Testis (tissue), 2 donors: ENCODE measurements at regions not wholly inside any gene's neighbourhood (a gene's known extent, or its start where the extent isn't known, plus 50 kb on each side); places are given as distances from the start of the nearest gene placed in this dataset.

Experiments
- POLR2A ChIP-seq: fragments of 450-650 bp; IDR thresholded peaks from one replicate; pipeline ENCODE4 v1.6.1; 2017; ENCODE audit warnings: antibody characterized with exemption, mild to moderate bottlenecking, moderate library complexity
- TF ChIP-seq, protein P1 (sequence below), 3 experiments: fragments of 450-650 bp in 2 of 3; fragments of 200-600 bp in 1 of 3; sonication (generic) in 1 of 3; IDR thresholded peaks; one replicate each; pipeline ENCODE4 v1.5.1; 2016 to 2019; ENCODE audit warnings: antibody characterized with exemption in 3 of 3, mild to moderate bottlenecking in 2 of 3, moderate library complexity in 1 of 3

- TF ChIP-seq, protein P1, sequence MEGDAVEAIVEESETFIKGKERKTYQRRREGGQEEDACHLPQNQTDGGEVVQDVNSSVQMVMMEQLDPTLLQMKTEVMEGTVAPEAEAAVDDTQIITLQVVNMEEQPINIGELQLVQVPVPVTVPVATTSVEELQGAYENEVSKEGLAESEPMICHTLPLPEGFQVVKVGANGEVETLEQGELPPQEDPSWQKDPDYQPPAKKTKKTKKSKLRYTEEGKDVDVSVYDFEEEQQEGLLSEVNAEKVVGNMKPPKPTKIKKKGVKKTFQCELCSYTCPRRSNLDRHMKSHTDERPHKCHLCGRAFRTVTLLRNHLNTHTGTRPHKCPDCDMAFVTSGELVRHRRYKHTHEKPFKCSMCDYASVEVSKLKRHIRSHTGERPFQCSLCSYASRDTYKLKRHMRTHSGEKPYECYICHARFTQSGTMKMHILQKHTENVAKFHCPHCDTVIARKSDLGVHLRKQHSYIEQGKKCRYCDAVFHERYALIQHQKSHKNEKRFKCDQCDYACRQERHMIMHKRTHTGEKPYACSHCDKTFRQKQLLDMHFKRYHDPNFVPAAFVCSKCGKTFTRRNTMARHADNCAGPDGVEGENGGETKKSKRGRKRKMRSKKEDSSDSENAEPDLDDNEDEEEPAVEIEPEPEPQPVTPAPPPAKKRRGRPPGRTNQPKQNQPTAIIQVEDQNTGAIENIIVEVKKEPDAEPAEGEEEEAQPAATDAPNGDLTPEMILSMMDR (IDR thresholded peaks at IDR 0.05) = no peak
- TF ChIP-seq POLR2A = no peak
Measured at GRCh38 chr16:9645911-9646310, 536.3 kb downstream of the GRIN2A start.
